Neural cell (in vitro differentiated cells): ENCODE measurements at regions not wholly inside any gene's neighbourhood (a gene's known extent, or its start where the extent isn't known, plus 50 kb on each side); places are given as distances from the start of the nearest gene placed in this dataset.

Experiments
- POLR2AphosphoS5 ChIP-seq: IDR thresholded peaks from 2 replicates; pipeline ENCODE4 v1.6.1; 2012
- TF ChIP-seq, protein P1 (sequence below): fragments of 450-650 bp; IDR thresholded peaks from 2 replicates; pipeline ENCODE4 v1.5.1; 2014; ENCODE audit warnings: antibody characterized with exemption, mild to moderate bottlenecking, moderate library complexity; ENCODE audit not compliant: poor library complexity, severe bottlenecking

GRCh38 chr6:105740946-105741645 is 338.2 kb upstream of the PREP start:
- TF ChIP-seq POLR2AphosphoS5: no peak
- TF ChIP-seq, protein P1, sequence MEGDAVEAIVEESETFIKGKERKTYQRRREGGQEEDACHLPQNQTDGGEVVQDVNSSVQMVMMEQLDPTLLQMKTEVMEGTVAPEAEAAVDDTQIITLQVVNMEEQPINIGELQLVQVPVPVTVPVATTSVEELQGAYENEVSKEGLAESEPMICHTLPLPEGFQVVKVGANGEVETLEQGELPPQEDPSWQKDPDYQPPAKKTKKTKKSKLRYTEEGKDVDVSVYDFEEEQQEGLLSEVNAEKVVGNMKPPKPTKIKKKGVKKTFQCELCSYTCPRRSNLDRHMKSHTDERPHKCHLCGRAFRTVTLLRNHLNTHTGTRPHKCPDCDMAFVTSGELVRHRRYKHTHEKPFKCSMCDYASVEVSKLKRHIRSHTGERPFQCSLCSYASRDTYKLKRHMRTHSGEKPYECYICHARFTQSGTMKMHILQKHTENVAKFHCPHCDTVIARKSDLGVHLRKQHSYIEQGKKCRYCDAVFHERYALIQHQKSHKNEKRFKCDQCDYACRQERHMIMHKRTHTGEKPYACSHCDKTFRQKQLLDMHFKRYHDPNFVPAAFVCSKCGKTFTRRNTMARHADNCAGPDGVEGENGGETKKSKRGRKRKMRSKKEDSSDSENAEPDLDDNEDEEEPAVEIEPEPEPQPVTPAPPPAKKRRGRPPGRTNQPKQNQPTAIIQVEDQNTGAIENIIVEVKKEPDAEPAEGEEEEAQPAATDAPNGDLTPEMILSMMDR: no peak
